Endothelial cell of umbilical vein (primary cell): ENCODE measurements at regions not wholly inside any gene's neighbourhood (a gene's known extent, or its start where the extent isn't known, plus 50 kb on each side); places are given as distances from the start of the nearest gene placed in this dataset.

ENCODE experiments used
- CTCF ChIP-seq, 2 donors: IDR thresholded peaks; 1 replicate in 1 of 2; 2 replicates in 1 of 2; pipeline ENCODE4 v1.5.1; 2011; ENCODE audit warnings: low read length in 2 of 2, mild to moderate bottlenecking in 2 of 2, moderate library complexity in 2 of 2, control low read depth in 1 of 2, inconsistent platforms in 1 of 2, low read depth in 1 of 2; ENCODE audit not compliant: insufficient read depth in 1 of 2; ENCODE audit errors: extremely low read depth in 1 of 2
- EZH2 ChIP-seq: IDR thresholded peaks from 2 replicates; pipeline ENCODE4 v1.6.1; 2012; ENCODE audit warnings: borderline replicate concordance, low read depth, mild to moderate bottlenecking, moderate library complexity, low read length, inconsistent platforms; ENCODE audit not compliant: severe bottlenecking
- FOS ChIP-seq: IDR thresholded peaks from 2 replicates; pipeline ENCODE4 v1.6.1; 2011; ENCODE audit warnings: mild to moderate bottlenecking, low read length, moderate library complexity, borderline replicate concordance; ENCODE audit not compliant: insufficient read depth
- JUN ChIP-seq: IDR thresholded peaks from 2 replicates; pipeline ENCODE4 v1.6.1; 2011; ENCODE audit warnings: borderline replicate concordance, low read depth; ENCODE audit not compliant: insufficient read length, insufficient read depth
- MAX ChIP-seq: IDR thresholded peaks from 2 replicates; pipeline ENCODE4 v1.6.1; 2011; ENCODE audit not compliant: insufficient read depth, insufficient read length
- MYC ChIP-seq: IDR thresholded peaks from one replicate; pipeline ENCODE4 v1.6.1; 2011; ENCODE audit warnings: mild to moderate bottlenecking, low read depth, low read length
- POLR2A ChIP-seq: IDR thresholded peaks from 2 replicates; pipeline ENCODE4 v1.6.1; 2012; ENCODE audit warnings: low read depth, mild to moderate bottlenecking, control low read depth, low read length
- POLR2AphosphoS5 ChIP-seq: IDR thresholded peaks from 2 replicates; pipeline ENCODE4 v1.6.1; 2012; ENCODE audit warnings: low read depth, mild to moderate bottlenecking, control low read depth, low read length, moderate library complexity; ENCODE audit not compliant: insufficient read depth

- TF ChIP-seq POLR2AphosphoS5 (no peak), CTCF (IDR thresholded peaks at IDR 0.05; ENCODE audit: extremely low read depth in 1 of 2, insufficient read depth in 1 of 2, low read depth in 1 of 2, low read length in 2 of 2) (no peak), EZH2 (no peak), POLR2A (no peak), MAX (no peak), FOS (no peak), MYC (no peak), JUN (no peak)
Measured at GRCh38 chr14:28975084-28975483, 208.5 kb downstream of the FOXG1 start.
